Lower leg skin (tissue), 3 donors: ENCODE measurements at regions not wholly inside any gene's neighbourhood (a gene's known extent, or its start where the extent isn't known, plus 50 kb on each side); places are given as distances from the start of the nearest gene placed in this dataset.
"Not testable (repeated sequence)": the region's sequence is repeated elsewhere in the genome, so short reads cannot be mapped to it uniquely, and the experiment has no call there.

Source experiments
- POLR2A ChIP-seq, 2 donors: fragments of 450-650 bp; IDR thresholded peaks; one replicate each; pipeline ENCODE4 v1.6.1; 2016 to 2017; ENCODE audit warnings: antibody characterized with exemption in 2 of 2, mild to moderate bottlenecking in 1 of 2, moderate library complexity in 1 of 2
- TF ChIP-seq, protein P1 (sequence below), 3 donors: fragments of 450-650 bp; IDR thresholded peaks; one replicate each; pipeline ENCODE4 v1.5.1; 2016; ENCODE audit warnings: antibody characterized with exemption in 3 of 3, mild to moderate bottlenecking in 3 of 3, moderate library complexity in 2 of 3

GRCh38 chr2:57229706-57230105, 816.9 kb upstream of the VRK2 start:
- TF ChIP-seq, protein P1, sequence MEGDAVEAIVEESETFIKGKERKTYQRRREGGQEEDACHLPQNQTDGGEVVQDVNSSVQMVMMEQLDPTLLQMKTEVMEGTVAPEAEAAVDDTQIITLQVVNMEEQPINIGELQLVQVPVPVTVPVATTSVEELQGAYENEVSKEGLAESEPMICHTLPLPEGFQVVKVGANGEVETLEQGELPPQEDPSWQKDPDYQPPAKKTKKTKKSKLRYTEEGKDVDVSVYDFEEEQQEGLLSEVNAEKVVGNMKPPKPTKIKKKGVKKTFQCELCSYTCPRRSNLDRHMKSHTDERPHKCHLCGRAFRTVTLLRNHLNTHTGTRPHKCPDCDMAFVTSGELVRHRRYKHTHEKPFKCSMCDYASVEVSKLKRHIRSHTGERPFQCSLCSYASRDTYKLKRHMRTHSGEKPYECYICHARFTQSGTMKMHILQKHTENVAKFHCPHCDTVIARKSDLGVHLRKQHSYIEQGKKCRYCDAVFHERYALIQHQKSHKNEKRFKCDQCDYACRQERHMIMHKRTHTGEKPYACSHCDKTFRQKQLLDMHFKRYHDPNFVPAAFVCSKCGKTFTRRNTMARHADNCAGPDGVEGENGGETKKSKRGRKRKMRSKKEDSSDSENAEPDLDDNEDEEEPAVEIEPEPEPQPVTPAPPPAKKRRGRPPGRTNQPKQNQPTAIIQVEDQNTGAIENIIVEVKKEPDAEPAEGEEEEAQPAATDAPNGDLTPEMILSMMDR (IDR thresholded peaks at IDR 0.05): not testable (repeated sequence)
- TF ChIP-seq POLR2A (IDR thresholded peaks at IDR 0.05): not testable (repeated sequence)
